HG03159 (cell line): ENCODE measurements at regions not wholly inside any gene's neighbourhood (a gene's known extent, or its start where the extent isn't known, plus 50 kb on each side); places are given as distances from the start of the nearest gene placed in this dataset.
"Not testable (repeated sequence)": the region's sequence is repeated elsewhere in the genome, so short reads cannot be mapped to it uniquely, and the experiment has no call there.

Experiments used
- ATAC-seq: cut with Tn5 transposase; IDR thresholded peaks from one replicate; pipeline ENCODE4 v1.9.1; 2021; ENCODE audit warnings: mild to moderate bottlenecking, moderate library complexity; ENCODE audit not compliant: unreplicated experiment

DNA sequence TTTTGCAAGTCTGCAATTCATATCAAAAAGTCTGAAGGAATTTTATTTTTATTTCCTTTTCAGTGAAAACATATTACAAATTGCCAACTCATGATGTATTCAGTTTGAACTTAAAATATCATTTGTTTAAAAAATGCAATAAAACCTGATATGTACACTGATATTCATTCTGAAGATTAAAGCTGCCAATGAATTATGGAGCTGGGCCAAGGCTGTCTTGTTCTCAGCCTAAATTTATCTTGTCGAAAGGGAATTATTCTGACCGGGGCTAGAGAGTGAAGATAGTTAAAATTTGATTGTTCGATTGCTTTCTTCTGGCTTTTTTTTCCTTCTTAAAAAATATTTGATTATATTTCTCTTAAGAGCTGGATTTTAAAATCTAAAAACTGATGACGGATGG, 54.0 kb upstream of the RBFOX1 start:
- ATAC-seq, result no peak

- ATAC-seq, result no peak
These were observed 60.0 kb upstream of the RBFOX1 start for GRCh38 chr16:7272567-7273158.

GRCh38 chr16:7271486-7271885, 61.2 kb upstream of the RBFOX1 start:
- no peak for ATAC-seq

DNA sequence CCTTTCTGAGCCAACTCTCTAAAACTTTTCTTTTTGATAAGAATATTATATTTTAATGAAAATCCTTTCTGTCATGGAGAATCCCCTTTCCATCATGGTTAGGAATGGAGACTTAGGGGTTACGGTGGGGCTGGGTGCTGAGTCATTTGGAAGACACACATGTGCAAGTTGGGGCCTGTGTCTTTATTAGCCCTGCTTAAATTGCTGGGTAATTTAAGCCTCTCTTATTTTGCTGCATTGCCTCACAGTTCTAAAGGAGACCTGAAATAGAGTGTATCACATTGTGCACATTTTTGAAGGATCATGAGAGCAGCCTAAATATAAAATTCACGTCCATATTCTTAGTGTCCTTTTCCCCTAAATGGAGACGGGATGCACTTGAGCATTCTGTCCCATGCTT, 61.8 kb upstream of the RBFOX1 start:
- ATAC-seq, result no peak

DNA sequence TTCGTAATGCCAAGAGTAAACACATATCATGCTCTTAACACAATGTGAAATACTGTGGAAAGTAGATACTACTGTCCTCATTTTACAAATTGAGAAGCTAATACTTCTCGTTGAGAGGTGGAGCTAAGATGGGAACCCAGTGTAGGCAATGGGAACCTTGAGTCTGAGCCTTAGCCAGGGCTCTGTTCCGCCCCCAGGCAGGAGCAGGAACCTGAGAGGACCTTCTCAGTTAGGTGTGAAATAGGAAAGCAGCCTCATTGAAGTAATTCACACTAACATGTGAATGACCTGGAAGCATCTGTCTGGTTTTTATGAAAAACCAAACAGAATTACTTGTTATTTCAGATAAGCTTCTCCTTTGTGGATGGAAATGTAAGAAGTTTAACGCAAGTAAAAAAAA, 62.6 kb upstream of the RBFOX1 start:
- ATAC-seq, result no peak

- ATAC-seq, result no peak
These were observed 64.5 kb upstream of the RBFOX1 start for GRCh38 chr16:7268182-7268581.

- ATAC-seq, result no peak
These were observed 75.6 kb upstream of the RBFOX1 start for GRCh38 chr16:7257016-7257415.

- ATAC-seq, result no peak
These were observed 86.1 kb upstream of the RBFOX1 start for GRCh38 chr16:7246578-7246977.

DNA sequence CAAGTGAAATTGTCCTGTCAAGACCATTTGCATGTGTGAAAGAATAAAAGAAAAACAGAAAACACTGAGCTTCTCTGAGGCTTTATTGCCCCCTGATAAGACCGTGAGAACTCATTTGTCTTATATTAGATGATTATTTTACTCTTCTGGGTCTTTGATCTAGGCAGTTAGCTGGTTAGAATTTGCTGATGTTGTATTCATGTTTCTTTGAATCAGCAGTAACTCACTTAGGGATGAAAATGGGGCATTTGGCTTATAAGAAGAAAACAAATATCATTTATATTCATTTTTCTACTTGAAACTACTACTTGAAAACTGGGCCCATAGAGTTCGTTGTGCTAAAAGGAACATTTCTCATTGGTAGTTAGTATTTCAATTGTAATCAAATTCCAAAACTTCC, 93.1 kb upstream of the RBFOX1 start:
- no peak for ATAC-seq

DNA sequence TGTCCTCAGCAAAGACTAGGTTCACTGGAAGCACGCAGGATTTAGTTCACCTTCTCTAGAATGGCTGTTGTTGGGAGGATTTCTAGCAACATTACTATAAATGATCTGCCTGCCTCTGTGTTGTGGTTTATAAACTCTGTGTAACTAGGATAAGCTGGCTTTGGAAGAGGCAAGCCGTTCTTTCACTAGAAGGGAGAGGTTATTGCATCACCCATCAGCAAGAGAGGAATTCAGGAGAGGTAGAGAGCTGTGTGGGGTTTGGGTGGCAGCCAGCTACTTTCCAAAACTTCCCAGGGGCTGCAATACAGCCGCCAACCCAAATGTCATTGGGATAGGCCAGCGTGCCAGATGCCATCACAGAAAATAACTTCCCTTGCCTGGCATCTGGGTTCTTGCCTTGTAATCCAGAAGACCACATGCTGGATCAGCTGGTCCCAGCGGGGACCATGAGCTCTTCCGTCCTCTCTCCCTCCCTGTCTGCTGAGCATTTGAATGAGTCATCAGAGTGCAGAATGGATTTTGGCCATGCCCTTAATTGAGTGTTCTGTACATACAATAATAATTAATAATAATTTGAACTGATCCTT, 95.7 kb upstream of the RBFOX1 start:
- ATAC-seq, result no peak

DNA sequence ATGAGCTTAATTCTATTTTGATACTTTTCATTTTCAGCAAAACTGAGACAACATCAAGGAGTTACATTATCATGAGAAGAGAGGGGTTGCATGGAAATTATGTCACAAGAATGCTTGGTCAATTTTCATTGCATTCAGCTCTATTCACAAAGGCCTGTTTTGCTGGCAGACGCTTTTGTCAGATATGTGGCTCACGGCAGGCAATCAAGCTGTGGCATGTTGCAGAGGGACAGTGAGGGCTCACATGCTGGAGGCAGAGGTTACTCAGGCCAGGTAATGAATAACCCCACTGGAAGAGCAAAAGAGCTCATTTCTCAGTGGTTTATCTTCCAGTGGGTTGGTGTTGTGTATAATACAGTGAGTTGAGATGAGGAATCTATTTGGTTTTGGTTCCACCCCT, 98.7 kb upstream of the RBFOX1 start:
- ATAC-seq, result no peak

DNA sequence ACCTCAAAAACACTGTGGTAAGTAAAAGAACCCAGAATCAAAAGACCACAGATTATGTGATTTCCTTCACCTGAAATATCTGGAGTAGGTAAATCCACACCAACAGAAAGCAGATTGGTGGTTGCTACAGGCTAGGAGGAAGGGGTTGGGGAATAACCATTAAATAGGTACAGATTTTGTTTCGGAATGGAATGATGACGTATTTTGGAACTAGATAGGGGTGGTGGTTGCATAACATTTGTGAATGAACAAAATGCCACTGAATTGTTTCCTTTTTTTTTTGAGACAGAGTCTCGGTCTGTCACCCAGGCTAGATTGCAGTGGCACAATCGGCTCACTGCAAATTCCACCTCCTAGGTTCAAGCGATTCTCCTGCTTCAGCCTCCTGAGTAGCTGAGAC, 100.9 kb upstream of the RBFOX1 start:
- ATAC-seq, result no peak

GRCh38 chr16:7229433-7230218, 103.0 kb upstream of the RBFOX1 start:
- not testable (repeated sequence) for ATAC-seq

DNA sequence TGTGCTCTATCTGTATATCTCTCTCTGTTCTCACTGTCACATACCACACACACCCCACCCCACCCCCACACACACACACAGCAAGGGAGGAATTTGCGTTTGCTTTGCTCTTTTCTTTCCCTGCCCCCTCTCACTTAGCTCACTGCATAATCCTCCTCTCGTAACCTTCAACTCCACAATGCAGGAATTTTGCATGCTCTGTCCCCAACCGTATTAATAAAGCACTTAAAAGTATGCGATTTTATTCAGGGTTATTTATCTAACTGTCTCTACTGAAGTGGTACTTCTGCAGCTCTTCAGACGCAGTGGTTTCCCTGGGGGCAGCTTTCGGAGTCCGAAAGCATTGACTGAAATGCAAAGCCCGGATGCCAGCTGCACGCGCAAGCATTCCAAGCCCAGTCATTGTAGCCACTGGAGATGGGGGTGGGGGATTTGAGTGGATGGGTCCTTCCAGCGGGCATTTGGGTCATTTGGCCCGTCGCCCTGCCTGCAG, 105.4 kb upstream of the RBFOX1 start:
- no peak for ATAC-seq

DNA sequence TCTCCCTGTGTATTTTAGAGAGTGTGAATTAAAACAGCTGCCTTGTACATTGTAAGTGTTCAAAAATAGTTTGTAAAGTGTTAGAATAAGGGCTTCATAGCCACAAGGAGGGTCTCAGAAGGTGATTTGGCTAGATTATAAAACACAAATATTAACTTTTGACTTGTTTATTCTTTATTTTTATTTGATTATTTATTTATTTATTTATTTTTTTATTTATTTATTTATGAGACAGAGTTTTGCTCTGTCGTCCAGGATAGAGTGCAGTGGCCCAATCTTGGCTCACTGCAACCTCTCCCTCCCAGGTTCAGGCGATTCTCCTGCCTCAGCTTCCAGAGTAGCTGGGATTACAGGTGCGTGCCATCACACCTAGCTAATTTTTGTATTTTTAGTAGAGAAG, 111.5 kb upstream of the RBFOX1 start:
- no peak for ATAC-seq

GRCh38 chr16:7218936-7219335, 113.7 kb upstream of the RBFOX1 start:
- no peak for ATAC-seq

DNA sequence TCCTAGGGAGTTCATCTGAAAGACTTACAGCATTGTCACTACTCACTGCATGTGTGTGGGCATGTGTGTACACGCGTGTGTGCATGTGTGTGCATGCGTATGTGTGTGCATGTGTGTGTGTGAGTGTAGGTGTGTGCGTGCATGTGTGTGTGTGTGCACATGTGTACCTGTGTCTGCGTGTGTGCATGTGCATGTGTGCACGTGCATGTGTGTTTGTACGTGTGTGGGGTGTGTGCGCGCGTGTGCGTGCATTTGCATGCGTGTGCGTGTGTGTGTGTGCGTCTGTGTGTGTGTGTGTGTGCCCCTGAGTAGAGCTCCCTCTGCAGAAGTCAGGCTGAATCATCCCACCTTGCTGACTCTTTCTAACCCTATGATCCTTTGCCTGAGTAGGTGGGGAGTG, 114.8 kb upstream of the RBFOX1 start:
- ATAC-seq, result no peak

DNA sequence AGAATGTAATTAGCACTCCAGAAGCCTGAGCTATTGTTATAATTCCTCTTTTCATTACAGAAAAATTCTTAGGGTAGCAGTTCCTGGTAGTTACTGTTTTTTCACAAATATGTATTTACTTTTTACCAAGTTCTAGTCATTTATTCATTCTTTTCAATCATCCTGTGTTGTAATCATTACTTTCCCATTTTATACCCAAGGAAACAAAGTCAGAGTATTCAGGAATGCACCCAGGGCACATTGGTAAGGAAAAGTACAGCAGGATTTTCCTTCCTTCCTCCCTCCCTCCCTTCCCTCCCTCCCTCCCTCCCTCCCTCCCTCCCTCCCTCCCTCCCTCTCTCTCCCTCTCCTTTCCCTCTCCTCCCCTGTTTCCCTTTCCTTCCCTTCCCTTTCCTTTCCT, 115.9 kb upstream of the RBFOX1 start:
- no peak for ATAC-seq

GRCh38 chr16:7211781-7212180, 120.9 kb upstream of the RBFOX1 start:
- ATAC-seq, result no peak

DNA sequence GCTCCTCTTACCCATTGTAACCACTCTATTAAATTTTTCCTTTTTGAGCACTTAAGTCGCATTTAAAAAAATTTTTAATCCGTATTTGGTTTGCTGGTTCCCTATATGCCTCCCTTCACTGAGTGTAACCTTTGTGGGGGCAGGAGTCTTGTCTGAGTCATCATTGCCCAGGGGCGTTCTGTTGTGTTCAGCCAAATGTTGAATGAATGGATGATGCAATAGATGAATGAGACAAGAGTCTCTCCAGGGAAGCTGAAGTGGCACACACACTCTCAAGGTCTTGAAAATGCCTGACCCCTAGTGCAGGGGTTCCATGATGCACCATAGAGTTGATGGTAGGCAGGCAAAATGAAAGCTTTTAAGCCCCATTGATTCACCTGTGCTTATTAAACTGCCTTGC, 123.0 kb upstream of the RBFOX1 start:
- no peak for ATAC-seq

DNA sequence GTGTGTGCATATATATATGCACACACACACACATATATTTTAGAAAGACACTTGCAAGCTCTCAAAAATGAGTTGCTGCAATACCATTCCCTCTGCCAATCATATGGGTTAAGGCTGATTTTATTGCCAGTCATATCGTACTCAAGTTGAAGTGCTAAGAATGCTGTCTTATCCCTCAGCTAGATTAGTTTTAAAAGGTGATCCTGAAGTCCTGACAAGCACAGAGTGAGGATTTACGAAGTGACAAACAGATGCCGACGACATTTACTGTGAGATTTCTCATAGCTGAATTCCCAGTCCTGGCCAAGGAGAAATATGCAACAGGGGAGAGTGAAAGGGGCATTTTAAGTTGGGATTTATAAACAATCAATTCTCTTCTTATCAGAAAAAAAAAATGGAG, 126.2 kb upstream of the RBFOX1 start:
- ATAC-seq, result no peak

GRCh38 chr16:7200320-7200719, 132.3 kb upstream of the RBFOX1 start:
- no peak for ATAC-seq
